ENCODE measurements at regions not wholly inside any gene's neighbourhood (a gene's known extent, or its start where the extent isn't known, plus 50 kb on each side); places are given as distances from the start of the nearest gene placed in this dataset.

GRCh38 chr7:133183042-133183794 lies 69.7 kb upstream of the EXOC4 start:
- TF ChIP-seq ZBTB26 (CRISPR knock-in tag; IDR thresholded peaks at IDR 0.05) (no peak), MCM3 (IDR thresholded peaks at IDR 0.05) (no peak), CTCF (IDR thresholded peaks at IDR 0.05 in 2 of 3, conservative IDR thresholded peaks at IDR 0.05 in 1 of 3; ENCODE audit: insufficient read depth in 2 of 3, low read depth in 1 of 3, low read length in 3 of 3) (no peak), AFF1 (IDR thresholded peaks at IDR 0.05; ENCODE audit: low read depth in 1 of 2, partially characterized antibody in 2 of 2) (no peak), ATF3 (IDR thresholded peaks at IDR 0.05) (no peak), ATF3 (CRISPR knock-in tag; conservative IDR thresholded peaks at IDR 0.05) (no peak), IRF1 (CRISPR knock-in tag; IDR thresholded peaks at IDR 0.05; ENCODE audit: borderline replicate concordance) (no peak), ZBTB40 (IDR thresholded peaks at IDR 0.05) (no peak), ZBTB40 (CRISPR knock-in tag; IDR thresholded peaks at IDR 0.05) (no peak)
